Gastrocnemius medialis (tissue), 4 donors: ENCODE measurements at regions not wholly inside any gene's neighbourhood (a gene's known extent, or its start where the extent isn't known, plus 50 kb on each side); places are given as distances from the start of the nearest gene placed in this dataset.

Source experiments
- ATAC-seq, 2 donors: fragments of 150-250 bp; one replicate each; pipeline ENCODE4 v1.9.1; 2016
- DNase-seq, 2 donors: peaks; one replicate each; pipeline ENCODE4 v3.0.0-alpha.2; 2019
- H3K27ac ChIP-seq, 4 donors: fragments of 200-600 bp; sonication (generic); 1 replicate in 1 of 4; 2 replicates in 3 of 4; pipeline ENCODE4 v1.5.1; 2016 to 2018; ENCODE audit warnings: mild to moderate bottlenecking in 2 of 4, moderate library complexity in 1 of 4
- H3K27me3 ChIP-seq, 3 donors: fragments of 200-600 bp; sonication (generic) in 2 of 3; 1 replicate in 1 of 3; 2 replicates in 2 of 3; pipeline versions ENCODE4 v1.5.1 to v1.6.0; 2016 to 2019; ENCODE audit warnings: mild to moderate bottlenecking in 1 of 3, moderate library complexity in 1 of 3
- H3K36me3 ChIP-seq, 2 donors: fragments of 200-600 bp; sonication (generic) in 1 of 2; one replicate each; pipeline ENCODE4 v1.5.1; 2017 to 2018
- H3K4me1 ChIP-seq, 2 donors: fragments of 200-600 bp; sonication (generic) in 1 of 2; one replicate each; pipeline ENCODE4 v1.5.1; 2016 to 2017; ENCODE audit warnings: mild to moderate bottlenecking in 2 of 2
- H3K4me3 ChIP-seq, 4 donors: fragments of 200-600 bp; sonication (generic) in 3 of 4; 1 replicate in 1 of 4; 2 replicates in 3 of 4; pipeline ENCODE4 v1.5.1; 2016 to 2019; ENCODE audit warnings: mild to moderate bottlenecking in 2 of 4
- H3K9me3 ChIP-seq, 3 donors: fragments of 200-600 bp; sonication (generic) in 2 of 3; 1 replicate in 1 of 3; 2 replicates in 2 of 3; pipeline ENCODE4 v1.5.1; 2016 to 2019
- POLR2A ChIP-seq, 2 donors: fragments of 450-650 bp; IDR thresholded peaks; one replicate each; pipeline ENCODE4 v1.6.1; 2017; ENCODE audit warnings: antibody characterized with exemption in 2 of 2, mild to moderate bottlenecking in 2 of 2, moderate library complexity in 2 of 2
- in situ Hi-C, 4 donors: fragments of 200-750 bp; cut with MboI; loops; one replicate each; pipeline versions ENCODE4 v1.15.0 to v1.8.0; 2017; ENCODE audit warnings: low sequenced_read_pairs in 4 of 4
- intact Hi-C: fragments of 100-400 bp; cut with DNase I; formaldehyde crosslinking; loops from one replicate; pipeline ENCODE4 v1.15.1; 2023; ENCODE audit warnings: low total_unique reads
- TF ChIP-seq, protein P1 (sequence below), 5 experiments: fragments of 450-650 bp in 3 of 5; fragments of 200-600 bp in 2 of 5; sonication (generic) in 2 of 5; IDR thresholded peaks in 4 of 5; conservative IDR thresholded peaks in 1 of 5; 1 replicate in 4 of 5; 2 replicates in 1 of 5; pipeline ENCODE4 v1.5.1; 2016 to 2019; ENCODE audit warnings: antibody characterized with exemption in 5 of 5, mild to moderate bottlenecking in 3 of 5, moderate library complexity in 3 of 5

DNA sequence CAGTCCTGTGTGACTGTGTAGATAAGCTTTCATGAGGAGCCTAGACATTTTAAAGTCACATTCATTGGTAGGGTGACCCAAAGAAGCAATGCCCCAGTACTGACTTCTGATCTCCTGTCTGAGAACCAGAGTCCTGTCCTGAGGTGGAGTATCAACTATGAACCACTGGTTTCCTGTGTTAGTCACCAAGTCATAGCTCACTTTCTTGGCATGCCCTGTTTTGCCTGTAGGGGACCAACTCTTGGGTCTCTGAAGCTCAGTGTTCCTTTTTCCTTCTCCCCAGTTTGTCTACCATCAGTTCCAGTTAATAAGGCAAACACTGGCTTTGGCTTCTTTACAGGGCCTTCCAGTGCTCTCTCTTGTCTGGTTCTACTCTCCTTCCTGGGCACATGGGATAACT is 97.4 kb downstream of the C12orf75 start:
- no peak overlapping the region for H3K27ac ChIP-seq
- DNase-seq (no peak), ATAC-seq (no peak)
- no peaks in the 10 kb centered on the region for H3K9me3 ChIP-seq
- H3K27me3 ChIP-seq: no peaks in the 10 kb centered on the region
- intact Hi-C loops: no loop called here
- no peak overlapping the region for H3K4me3 ChIP-seq
- TF ChIP-seq POLR2A (IDR thresholded peaks at IDR 0.05): no peak
- TF ChIP-seq, protein P1, sequence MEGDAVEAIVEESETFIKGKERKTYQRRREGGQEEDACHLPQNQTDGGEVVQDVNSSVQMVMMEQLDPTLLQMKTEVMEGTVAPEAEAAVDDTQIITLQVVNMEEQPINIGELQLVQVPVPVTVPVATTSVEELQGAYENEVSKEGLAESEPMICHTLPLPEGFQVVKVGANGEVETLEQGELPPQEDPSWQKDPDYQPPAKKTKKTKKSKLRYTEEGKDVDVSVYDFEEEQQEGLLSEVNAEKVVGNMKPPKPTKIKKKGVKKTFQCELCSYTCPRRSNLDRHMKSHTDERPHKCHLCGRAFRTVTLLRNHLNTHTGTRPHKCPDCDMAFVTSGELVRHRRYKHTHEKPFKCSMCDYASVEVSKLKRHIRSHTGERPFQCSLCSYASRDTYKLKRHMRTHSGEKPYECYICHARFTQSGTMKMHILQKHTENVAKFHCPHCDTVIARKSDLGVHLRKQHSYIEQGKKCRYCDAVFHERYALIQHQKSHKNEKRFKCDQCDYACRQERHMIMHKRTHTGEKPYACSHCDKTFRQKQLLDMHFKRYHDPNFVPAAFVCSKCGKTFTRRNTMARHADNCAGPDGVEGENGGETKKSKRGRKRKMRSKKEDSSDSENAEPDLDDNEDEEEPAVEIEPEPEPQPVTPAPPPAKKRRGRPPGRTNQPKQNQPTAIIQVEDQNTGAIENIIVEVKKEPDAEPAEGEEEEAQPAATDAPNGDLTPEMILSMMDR (IDR thresholded peaks at IDR 0.05 in 4 of 5, conservative IDR thresholded peaks at IDR 0.05 in 1 of 5): no peak
- in situ Hi-C loops: loop anchor here in 3 of 4 donors (10.0 kb wide), 2 partner anchors 707 to 797 kb away; partner anchors contain the start of gene NUAK1 (in 1 of the 3)
- H3K4me1 ChIP-seq: no peaks in the 10 kb centered on the region
- no peaks in the 10 kb centered on the region for H3K36me3 ChIP-seq

DNA sequence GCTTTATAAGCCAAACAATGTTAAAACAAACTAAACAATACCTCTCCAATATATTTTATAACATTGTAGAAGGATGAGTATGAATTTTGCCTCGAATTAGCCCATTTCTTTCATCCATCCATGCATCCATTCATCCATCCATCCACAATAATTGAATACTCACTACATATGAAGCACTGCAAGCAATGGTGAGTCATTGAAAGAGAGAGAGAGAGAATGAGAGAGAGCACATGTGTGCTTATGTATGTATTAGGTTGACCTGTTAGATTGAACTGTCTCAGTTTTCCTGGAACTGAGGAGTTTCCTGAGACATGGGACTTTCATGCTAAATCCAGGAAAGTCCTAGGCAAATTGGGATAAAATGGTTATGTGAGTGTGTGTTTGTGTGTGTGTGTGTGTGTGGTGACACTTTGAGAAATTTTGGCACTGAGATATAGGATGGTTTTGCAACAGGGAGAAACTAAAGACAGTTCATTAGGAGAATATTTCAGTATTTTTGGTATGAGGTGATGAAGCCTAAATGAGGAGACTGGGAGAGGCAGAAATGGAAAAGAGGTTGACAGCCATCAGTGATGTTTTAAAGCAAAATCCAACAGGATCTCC is 98.4 kb downstream of the C12orf75 start:
- intact Hi-C loops: no loop called here
- in situ Hi-C loops: loop anchor here in 3 of 4 donors (10.0 kb wide), 2 partner anchors 706 to 796 kb away; partner anchors contain the start of gene NUAK1 (in 1 of the 3)
- DNase-seq: no peak

DNA sequence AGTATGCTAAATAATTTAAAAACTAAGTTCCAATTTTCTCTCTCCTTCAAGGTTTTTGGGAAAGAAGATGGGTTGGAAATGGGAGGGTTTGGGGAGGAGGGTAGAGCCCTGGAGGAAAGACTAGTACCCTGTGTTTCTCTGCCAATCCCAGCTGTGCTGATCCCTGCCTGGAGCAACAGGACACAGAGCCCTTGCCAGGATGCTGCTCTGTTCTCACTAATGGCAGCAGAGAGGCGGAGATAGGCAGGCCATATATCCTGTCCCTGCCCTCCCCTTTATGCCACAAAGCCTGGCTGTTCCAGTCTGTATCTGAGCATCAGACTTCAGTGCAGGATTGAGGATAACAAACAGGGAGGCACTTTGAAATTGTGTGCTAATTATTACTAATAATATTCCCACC is 99.0 kb downstream of the C12orf75 start:
- intact Hi-C loops (no loop called here), in situ Hi-C loops (loop anchor here in 3 of 4 donors (10.0 kb wide), 2 partner anchors 705 to 795 kb away; partner anchors contain the start of gene NUAK1 (in 1 of the 3))
- H3K4me3 ChIP-seq: no peak overlapping the region
- H3K9me3 ChIP-seq: no peaks in the 10 kb centered on the region
- no peaks in the 10 kb centered on the region for H3K36me3 ChIP-seq
- no peak for ATAC-seq
- no peaks in the 10 kb centered on the region for H3K27me3 ChIP-seq
- H3K27ac ChIP-seq: no peak overlapping the region
- no peak for TF ChIP-seq POLR2A (IDR thresholded peaks at IDR 0.05)
- TF ChIP-seq, protein P1 (IDR thresholded peaks at IDR 0.05 in 4 of 5, conservative IDR thresholded peaks at IDR 0.05 in 1 of 5): no peak
- H3K4me1 ChIP-seq: no peaks in the 10 kb centered on the region
- DNase-seq: no peak

More for the DNA sequence above, 98.4 kb downstream of the C12orf75 start:
- no peaks in the 10 kb centered on the region for H3K9me3 ChIP-seq
- H3K36me3 ChIP-seq: no peaks in the 10 kb centered on the region
- no peaks in the 10 kb centered on the region for H3K4me1 ChIP-seq
- H3K4me3 ChIP-seq: no peak overlapping the region
- TF ChIP-seq, protein P1 (IDR thresholded peaks at IDR 0.05 in 4 of 5, conservative IDR thresholded peaks at IDR 0.05 in 1 of 5): no peak
- no peak for TF ChIP-seq POLR2A (IDR thresholded peaks at IDR 0.05)
- no peak overlapping the region for H3K27ac ChIP-seq
- H3K27me3 ChIP-seq: no peaks in the 10 kb centered on the region
- ATAC-seq: no peak

DNA sequence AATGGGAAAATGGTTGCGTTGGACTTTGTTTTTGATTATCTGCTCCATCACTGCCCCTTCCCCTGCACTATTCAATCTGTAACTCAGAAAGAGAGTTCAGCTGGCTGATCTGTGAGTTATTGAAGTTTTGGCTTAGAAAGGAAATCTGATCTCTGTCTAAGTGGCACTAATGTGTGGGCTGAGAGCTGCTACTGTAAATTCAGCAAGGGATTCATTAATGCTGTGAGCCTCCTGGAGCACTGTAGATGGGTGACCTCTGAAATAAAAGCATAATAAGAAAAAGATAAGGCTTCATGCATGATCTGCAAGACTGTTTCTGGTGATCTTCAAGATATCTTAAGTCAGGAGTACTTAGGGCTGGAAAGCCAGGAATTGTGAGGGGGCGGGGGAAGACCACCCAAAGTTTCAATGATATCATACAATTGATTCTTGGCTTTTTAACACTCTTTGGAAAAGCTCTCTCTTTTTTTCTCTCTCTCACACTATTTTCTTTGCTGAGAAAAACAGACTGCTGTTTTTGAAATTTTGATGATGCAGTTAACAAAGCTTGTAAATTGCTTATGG is 101.1 kb downstream of the C12orf75 start:
- Histone ChIP-seq H3K4me3 (no peak overlapping the region), H3K27ac (no peak overlapping the region), H3K4me1 (no peaks in the 10 kb centered on the region), H3K9me3 (no peaks in the 10 kb centered on the region), H3K27me3 (no peaks in the 10 kb centered on the region), H3K36me3 (no peaks in the 10 kb centered on the region)
- intact Hi-C loops: no loop called here
- TF ChIP-seq, protein P1 (IDR thresholded peaks at IDR 0.05 in 4 of 5, conservative IDR thresholded peaks at IDR 0.05 in 1 of 5): no peak
- no peak for TF ChIP-seq POLR2A (IDR thresholded peaks at IDR 0.05)
- in situ Hi-C loops: no loop called here
- no peak for DNase-seq
- no peak for ATAC-seq
